HG02571 (cell line): ENCODE measurements at regions not wholly inside any gene's neighbourhood (a gene's known extent, or its start where the extent isn't known, plus 50 kb on each side); places are given as distances from the start of the nearest gene placed in this dataset.
"Not testable (repeated sequence)": the region's sequence is repeated elsewhere in the genome, so short reads cannot be mapped to it uniquely, and the experiment has no call there.

ENCODE experiments used
- ATAC-seq: cut with Tn5 transposase; IDR thresholded peaks from one replicate; pipeline ENCODE4 v1.9.1; 2021; ENCODE audit warnings: mild to moderate bottlenecking, moderate library complexity; ENCODE audit not compliant: unreplicated experiment

DNA sequence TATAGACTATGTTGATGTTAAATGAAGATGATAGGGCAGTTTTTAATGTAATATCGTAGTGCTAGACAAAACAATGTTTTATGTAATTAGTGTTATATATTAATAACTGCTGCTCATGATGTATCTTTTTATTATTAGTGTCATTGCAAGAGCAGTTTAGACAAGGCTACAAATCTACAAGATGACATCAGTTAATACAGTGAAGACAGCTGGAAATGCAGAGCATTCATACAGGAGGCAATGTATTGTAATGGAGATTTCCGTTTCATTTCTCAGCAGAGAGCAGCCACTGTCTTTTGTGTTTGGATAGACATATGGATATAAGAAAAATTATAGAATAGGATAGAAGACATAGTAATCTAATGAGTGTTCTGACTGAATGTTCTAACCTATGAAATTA lies 178.0 kb downstream of the FOXG1 start:
- no peak for ATAC-seq

- ATAC-seq, result no peak
These were observed 179.7 kb downstream of the FOXG1 start for GRCh38 chr14:28946267-28946666.

GRCh38 chr14:28949503-28949902 lies 182.9 kb downstream of the FOXG1 start:
- no peak for ATAC-seq

- ATAC-seq, result no peak
These were observed 185.6 kb downstream of the FOXG1 start for GRCh38 chr14:28952161-28952560.

DNA sequence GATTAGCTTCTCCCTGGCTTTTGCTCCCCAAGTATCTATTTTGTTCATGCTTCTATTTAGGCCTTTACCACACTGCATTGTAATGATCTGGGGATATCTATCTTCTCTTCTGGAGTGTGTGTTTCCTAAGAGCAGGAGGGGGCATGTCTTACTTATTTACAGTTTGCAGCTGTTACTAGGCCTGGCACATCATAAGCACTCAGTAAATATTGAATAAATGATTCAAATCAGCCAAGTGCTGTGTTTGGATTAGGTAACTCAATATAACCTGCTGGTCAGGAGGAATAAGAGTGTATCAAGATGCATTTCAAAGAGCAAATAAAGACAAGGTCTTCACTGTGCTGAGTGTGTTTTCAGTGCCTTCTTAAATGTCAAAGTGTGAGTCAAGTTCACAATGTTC lies 186.1 kb downstream of the FOXG1 start:
- ATAC-seq, result no peak

DNA sequence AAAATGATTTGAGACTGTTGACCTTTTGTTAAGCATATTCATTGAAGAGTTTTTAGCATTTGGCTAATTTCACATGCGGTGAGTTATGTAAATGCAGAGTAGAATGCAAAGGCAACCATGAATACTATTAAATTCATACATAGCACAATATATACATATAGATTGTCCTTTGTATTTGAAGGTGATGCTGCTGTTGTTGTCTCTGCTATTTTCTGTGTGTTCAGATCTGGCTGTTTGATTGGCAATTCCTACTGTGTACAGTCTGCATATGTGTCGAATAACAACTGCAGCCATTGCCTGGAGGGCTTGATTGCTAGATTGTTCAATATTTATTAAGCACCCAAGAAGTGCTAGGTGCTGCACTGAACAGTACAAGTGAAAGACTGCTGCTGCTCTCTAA lies 187.4 kb downstream of the FOXG1 start:
- no peak for ATAC-seq

DNA sequence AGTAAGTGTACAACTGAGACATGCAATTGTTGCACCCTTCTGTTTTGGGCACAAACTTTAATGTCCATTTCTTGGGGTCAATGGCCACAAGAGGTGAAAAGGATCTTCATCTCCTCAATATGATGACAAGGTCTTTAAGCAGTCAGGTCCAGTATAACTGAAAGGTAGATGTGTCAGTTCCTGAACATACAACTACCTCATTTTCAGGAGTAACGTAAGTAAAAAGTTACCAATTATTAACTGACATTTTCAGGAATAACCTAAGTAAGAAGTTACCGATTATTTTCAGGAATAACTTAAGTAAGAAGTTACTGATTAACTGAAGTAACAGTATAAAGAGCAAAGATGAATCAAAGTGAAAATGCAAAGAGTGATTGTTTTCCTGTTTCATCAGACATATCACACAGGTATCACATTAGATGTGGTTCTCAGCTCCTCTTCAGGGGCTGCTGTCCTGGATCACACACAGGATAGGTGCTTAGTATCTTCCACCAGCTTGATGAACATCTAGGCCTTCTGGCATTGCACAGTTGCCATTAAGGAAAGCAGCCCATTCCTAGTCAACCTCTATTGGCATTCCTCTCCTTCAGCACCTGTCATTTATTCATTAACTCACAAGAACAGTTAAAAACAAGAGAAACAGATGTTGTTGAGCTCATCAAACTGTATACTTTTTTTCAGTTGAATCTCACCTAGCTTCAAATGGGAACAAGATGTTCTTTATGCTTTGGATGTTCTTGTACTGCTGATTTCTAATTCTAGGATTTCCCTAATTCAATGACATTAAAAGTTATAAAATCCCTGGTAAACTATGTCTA lies 200.0 kb downstream of the FOXG1 start:
- peak; percentile 68 for ATAC-seq

DNA sequence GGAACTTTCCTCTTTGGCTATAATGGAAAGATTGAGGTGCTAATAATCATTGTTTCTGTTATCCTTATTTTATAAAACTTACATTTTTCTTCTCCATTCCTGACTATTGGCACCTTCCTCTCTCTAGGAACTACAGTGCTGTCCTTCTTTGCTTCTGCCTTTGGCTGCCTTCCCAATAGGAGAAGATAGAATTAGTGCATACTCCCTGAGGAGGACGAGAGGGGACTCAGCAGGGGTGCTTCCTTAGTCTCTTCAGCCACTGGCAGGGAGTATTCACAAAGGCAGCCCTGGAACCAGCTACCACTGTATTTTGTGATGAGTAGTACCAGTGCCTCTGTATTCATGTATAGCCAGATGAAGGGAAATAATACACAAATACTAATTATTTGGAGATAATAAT lies 208.5 kb downstream of the FOXG1 start:
- ATAC-seq, result no peak

DNA sequence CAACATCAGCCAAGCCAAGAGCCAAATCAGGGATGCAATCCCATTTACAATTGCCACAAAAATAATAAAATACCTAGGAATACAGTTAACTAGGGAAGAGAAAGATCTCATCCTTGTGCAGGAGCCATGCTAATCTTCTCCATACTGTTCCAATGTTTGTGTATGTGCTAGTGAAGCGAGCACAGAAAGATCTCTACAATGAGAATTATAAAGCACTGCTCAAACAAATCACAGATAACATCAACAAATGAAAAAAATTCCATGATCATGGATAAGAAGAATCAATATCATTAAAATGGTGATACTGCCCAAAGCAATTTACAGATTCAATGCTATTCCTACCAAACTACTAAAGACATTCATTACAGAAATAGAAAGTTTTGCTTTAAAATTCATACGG lies 215.6 kb downstream of the FOXG1 start:
- ATAC-seq, result no peak

DNA sequence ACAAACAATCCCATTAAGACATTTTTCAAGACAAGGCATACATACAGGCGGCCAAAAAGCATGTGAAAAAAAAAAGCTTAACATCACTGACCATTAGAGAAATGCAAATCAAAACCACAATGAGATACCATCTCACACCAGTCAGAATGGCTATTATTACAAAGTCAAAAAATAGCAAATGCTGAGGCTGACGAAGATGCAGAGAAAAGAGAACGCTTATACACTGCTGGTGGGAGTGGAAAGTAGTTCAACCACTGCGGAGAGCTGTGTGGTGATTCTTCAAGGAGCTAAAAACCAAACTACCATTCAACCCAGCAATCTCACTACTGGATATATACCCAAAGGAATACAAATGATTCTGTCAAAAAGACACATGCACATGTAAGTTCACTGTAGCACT lies 216.7 kb downstream of the FOXG1 start:
- no peak for ATAC-seq

- ATAC-seq, result no peak
These were observed 220.9 kb downstream of the FOXG1 start for GRCh38 chr14:28987516-28987915.

GRCh38 chr14:28997196-28997595 lies 230.6 kb downstream of the FOXG1 start:
- not testable (repeated sequence) for ATAC-seq

GRCh38 chr14:28999656-29000055 lies 233.1 kb downstream of the FOXG1 start:
- no peak for ATAC-seq

DNA sequence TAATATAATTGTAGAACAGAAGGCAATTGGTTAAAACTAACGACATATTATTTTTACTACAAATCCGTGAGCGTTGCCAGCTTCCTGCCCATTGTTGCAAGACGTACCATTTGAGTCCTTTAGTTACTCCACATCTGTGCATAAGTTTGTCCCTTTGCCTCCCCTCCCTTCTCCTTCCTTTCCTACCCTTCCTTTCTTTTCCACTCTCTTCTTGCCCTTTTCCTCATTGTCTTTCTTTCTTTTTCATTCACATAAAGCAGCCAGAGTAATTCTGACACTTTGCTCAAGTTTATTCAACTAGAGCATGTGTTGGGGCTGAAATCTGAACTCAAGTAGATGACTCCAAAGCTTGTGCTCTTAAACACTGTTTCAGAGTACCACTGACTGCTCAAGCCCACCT lies 239.1 kb downstream of the FOXG1 start:
- no peak for ATAC-seq

GRCh38 chr14:29007990-29008389 lies 241.4 kb downstream of the FOXG1 start:
- ATAC-seq, result no peak

GRCh38 chr14:29016050-29016900 lies 249.7 kb downstream of the FOXG1 start:
- ATAC-seq, result no peak

DNA sequence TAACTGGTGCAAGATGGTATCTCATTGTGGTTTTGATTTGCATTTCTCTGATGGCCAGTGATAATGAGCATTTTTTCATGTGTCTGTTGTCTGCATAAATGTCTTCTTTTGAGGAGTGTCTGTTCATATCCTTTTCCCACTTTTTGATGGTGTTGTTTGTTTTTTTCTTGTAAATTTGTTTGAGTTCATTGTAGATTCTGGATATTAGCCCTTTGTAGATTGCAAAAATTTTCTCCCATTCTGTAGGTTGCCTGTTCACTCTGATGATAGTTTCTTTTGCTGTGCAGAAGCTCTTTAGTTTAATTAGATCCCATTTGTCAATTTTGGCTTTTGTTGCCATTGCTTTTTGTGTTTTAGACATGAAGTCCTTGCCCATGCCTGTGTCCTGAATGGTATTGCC lies 256.9 kb downstream of the FOXG1 start:
- ATAC-seq, result not testable (repeated sequence)

DNA sequence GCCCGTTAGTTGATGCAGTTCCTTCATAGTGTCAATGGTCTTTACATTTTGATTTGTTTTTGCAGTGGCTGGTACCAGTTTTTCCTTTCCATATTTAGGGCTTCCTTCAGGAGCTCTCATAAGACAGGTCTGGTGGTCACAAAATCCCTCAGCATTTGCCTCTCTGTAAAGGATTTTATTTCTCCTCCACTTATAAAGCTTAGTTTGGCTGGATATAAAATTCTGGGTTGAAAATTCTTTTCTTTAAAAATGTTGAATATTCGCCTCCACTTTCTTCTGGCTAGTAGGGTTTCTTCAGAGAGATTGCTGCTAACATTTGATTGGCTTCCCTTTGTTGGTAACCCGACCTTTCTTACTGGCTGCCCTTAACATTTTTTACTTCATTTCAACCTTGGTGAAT lies 260.9 kb downstream of the FOXG1 start:
- ATAC-seq, result not testable (repeated sequence)

DNA sequence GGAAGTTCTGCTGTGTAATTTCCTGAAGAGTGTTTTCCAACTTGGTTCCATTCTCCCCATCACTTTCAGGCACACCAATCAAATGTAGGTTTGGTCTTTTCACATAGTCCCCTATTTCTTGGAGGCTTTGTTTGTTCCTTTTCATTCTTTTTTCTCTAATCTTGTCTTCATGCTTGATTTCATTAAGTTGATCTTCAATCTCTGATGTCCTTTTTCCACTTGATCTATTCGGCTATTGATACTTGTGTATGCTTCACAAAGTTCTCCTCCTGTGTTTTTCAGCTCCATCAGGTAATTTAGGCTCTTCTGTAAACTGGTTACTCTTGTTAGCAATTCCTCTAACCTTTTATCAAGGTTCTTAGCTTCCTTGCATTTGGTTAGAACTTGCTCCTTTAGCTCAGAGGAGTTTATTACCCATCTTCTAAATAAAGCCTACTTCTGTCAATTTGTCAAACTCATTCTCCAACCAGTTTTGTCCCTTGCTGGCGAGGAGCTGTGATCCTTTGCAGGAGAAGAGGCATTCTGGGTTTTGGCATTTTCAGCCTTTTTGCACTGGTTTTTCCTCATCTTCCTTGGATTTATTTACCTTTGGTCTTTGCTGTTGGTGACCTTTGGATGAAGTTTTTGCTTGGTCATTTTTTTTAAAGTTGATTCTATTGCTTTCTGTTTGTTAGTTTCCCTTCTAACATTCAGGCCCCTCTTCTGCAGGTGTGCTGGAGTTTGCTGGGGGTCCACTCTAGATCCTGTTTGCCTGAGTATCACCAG lies 261.5 kb downstream of the FOXG1 start:
- ATAC-seq, result not testable (repeated sequence)

GRCh38 chr14:29028973-29029582 lies 262.5 kb downstream of the FOXG1 start:
- ATAC-seq, result no peak

- no peak for ATAC-seq
These were observed 263.5 kb downstream of the FOXG1 start for GRCh38 chr14:29030121-29030520.
